OCI-LY7 (cell line): ENCODE measurements at regions not wholly inside any gene's neighbourhood (a gene's known extent, or its start where the extent isn't known, plus 50 kb on each side); places are given as distances from the start of the nearest gene placed in this dataset.

ENCODE experiments used
- BruUV-seq: library from RNA; stranded (reverse); fragments of 400-500 nt; replicated peaks from 2 replicates; lab custom pipeline; 2021; lab: Mats Ljungman, UMichigan
- CTCF ChIA-PET: fragments of 300-600 bp; sonication (Branson Sonifier 250); formaldehyde crosslinking; loops from one replicate; lab custom pipeline; 2022; ENCODE audit warnings: antibody characterized with exemption; ENCODE audit not compliant: unreplicated experiment; lab: Charles Lee
- POLR2A ChIA-PET: fragments of 300-600 bp; sonication (Branson Sonifier 250); formaldehyde crosslinking; loops from one replicate; lab custom pipeline; 2022; ENCODE audit warnings: antibody characterized with exemption; lab: Charles Lee
- DNase-seq: peaks from one replicate; pipeline ENCODE4 v3.0.0-alpha.2; 2015; ENCODE audit warnings: low spot score
- H2AFZ ChIP-seq: fragments of 200-600 bp; sonication (generic), shearing (Covaris generic); 2 replicates; pipeline ENCODE4 v1.6.1; 2014; ENCODE audit warnings: mild to moderate bottlenecking, antibody characterized with exemption, low read length, moderate library complexity
- H3K27ac ChIP-seq: fragments of 200-600 bp; sonication (generic); 2 replicates; pipeline ENCODE4 v1.5.1; 2014; ENCODE audit warnings: mixed run types, low read depth, mild to moderate bottlenecking, moderate library complexity, low read length, inconsistent platforms; ENCODE audit not compliant: poor library complexity, severe bottlenecking
- H3K36me3 ChIP-seq: fragments of 200-600 bp; sonication (generic); 2 replicates; pipeline ENCODE4 v1.6.1; 2014; ENCODE audit warnings: mild to moderate bottlenecking, antibody characterized with exemption, low read length, moderate library complexity, mixed read lengths; ENCODE audit not compliant: insufficient read depth
- H3K4me1 ChIP-seq: fragments of 200-600 bp; sonication (generic); 2 replicates; pipeline ENCODE4 v1.5.1; 2014; ENCODE audit warnings: mild to moderate bottlenecking, low read length; ENCODE audit not compliant: insufficient read depth, poor library complexity, severe bottlenecking
- H3K4me2 ChIP-seq: fragments of 200-600 bp; sonication (generic); 2 replicates; pipeline ENCODE4 v1.6.1; 2014; ENCODE audit warnings: mild to moderate bottlenecking, low read length
- H3K4me3 ChIP-seq: fragments of 200-600 bp; sonication (generic); 2 replicates; pipeline ENCODE4 v1.5.1; 2014; ENCODE audit warnings: mild to moderate bottlenecking, low read depth, low read length; ENCODE audit not compliant: poor library complexity, severe bottlenecking
- H3K79me2 ChIP-seq: fragments of 200-600 bp; sonication (generic); 2 replicates; pipeline ENCODE4 v1.6.1; 2016; ENCODE audit warnings: low read depth, mild to moderate bottlenecking, low read length, moderate library complexity, mixed read lengths; ENCODE audit not compliant: insufficient read depth
- H3K9me2 ChIP-seq: fragments of 200-600 bp; sonication (generic); 2 replicates; pipeline ENCODE4 v1.6.1; 2016; ENCODE audit warnings: mild to moderate bottlenecking, low read length, mixed read lengths; ENCODE audit not compliant: insufficient read depth
- H3K9me3 ChIP-seq: fragments of 200-600 bp; sonication (generic); 2 replicates; pipeline ENCODE4 v1.6.1; 2014; ENCODE audit warnings: mild to moderate bottlenecking, mixed run types, low read length, mixed read lengths
- H4K20me1 ChIP-seq: fragments of 200-600 bp; sonication (generic); 2 replicates; pipeline ENCODE4 v1.6.1; 2014; ENCODE audit warnings: mild to moderate bottlenecking, antibody characterized with exemption, low read length, moderate library complexity, mixed read lengths; ENCODE audit not compliant: insufficient read depth
- CTCF ChIP-seq: fragments of 200-600 bp; sonication (generic); conservative IDR thresholded peaks from 2 replicates; pipeline ENCODE4 v1.5.1; 2014; ENCODE audit warnings: mild to moderate bottlenecking, antibody characterized with exemption, low read length, moderate library complexity, mixed read lengths
- EZH2phosphoT487 ChIP-seq: fragments of 200-600 bp; sonication (generic); IDR thresholded peaks from 2 replicates; pipeline ENCODE4 v1.6.1; 2018; ENCODE audit warnings: low read depth, borderline replicate concordance, mild to moderate bottlenecking, mixed run types, antibody characterized with exemption, low read length, moderate library complexity, mixed read lengths
- intact Hi-C: fragments of 100-400 bp; cut with micrococcal nuclease; formaldehyde crosslinking; loops from one replicate; pipeline ENCODE4 v1.10.0; 2022; ENCODE audit not compliant: unreplicated experiment

- Histone ChIP-seq H2AFZ (no peak overlapping the region), H3K9me2 (no peaks in the 10 kb centered on the region), H3K4me1 (no peaks in the 10 kb centered on the region), H3K27ac (no peak overlapping the region), H3K4me3 (no peak overlapping the region), H3K4me2 (no peak overlapping the region), H3K79me2 (no peaks in the 10 kb centered on the region), H3K36me3 (no peaks in the 10 kb centered on the region), H4K20me1 (no peaks in the 10 kb centered on the region), H3K9me3 (no peaks in the 10 kb centered on the region)
- intact Hi-C loops, result no loop called here
- no TSS peak for BruUV-seq
- no peak for DNase-seq
- TF ChIP-seq EZH2phosphoT487, result no peak
- TF ChIP-seq CTCF, result no peak
- CTCF ChIA-PET, result no interaction called here
- POLR2A ChIA-PET, result interaction anchor here (0.6 kb wide), 1 partner anchor 179 kb away, joined by 3 read pairs; no protein-coding TSS in a partner anchor
Measured at GRCh38 chr2:78145395-78145996, 623.3 kb upstream of the LRRTM4 start.

GRCh38 chr2:78145997-78146722 is 624.0 kb upstream of the LRRTM4 start:
- no peaks in the 10 kb centered on the region for H3K9me2 ChIP-seq
- BruUV-seq, result no TSS peak
- H3K4me2 ChIP-seq, result no peak overlapping the region
- no peak overlapping the region for H3K27ac ChIP-seq
- ChIA-PET POLR2A (interaction anchor here (0.6 to 0.8 kb wide), 2 partner anchors 20 to 1226 kb away, joined by 3 read pairs; no protein-coding TSS in a partner anchor), CTCF (no interaction called here)
- no peaks in the 10 kb centered on the region for H3K79me2 ChIP-seq
- no peaks in the 10 kb centered on the region for H3K36me3 ChIP-seq
- no peaks in the 10 kb centered on the region for H4K20me1 ChIP-seq
- no peak overlapping the region for H3K4me3 ChIP-seq
- no peaks in the 10 kb centered on the region for H3K9me3 ChIP-seq
- no peak for DNase-seq
- H2AFZ ChIP-seq, result no peak overlapping the region
- TF ChIP-seq CTCF (no peak), EZH2phosphoT487 (no peak)
- H3K4me1 ChIP-seq, result no peaks in the 10 kb centered on the region
- intact Hi-C loops, result no loop called here

- H3K79me2 ChIP-seq, result no peaks in the 10 kb centered on the region
- no peaks in the 10 kb centered on the region for H3K9me3 ChIP-seq
- H3K4me3 ChIP-seq, result no peak overlapping the region
- intact Hi-C loops, result no loop called here
- no peaks in the 10 kb centered on the region for H3K9me2 ChIP-seq
- no peak overlapping the region for H3K4me2 ChIP-seq
- no peak for DNase-seq
- no peaks in the 10 kb centered on the region for H3K4me1 ChIP-seq
- no peaks in the 10 kb centered on the region for H4K20me1 ChIP-seq
- H3K27ac ChIP-seq, result no peak overlapping the region
- TF ChIP-seq EZH2phosphoT487, result no peak
- no peak for TF ChIP-seq CTCF
- ChIA-PET POLR2A (interaction anchor here (0.6 kb wide), 2 partner anchors 85 to 113 kb away, joined by 3 to 7 read pairs; no protein-coding TSS in a partner anchor), CTCF (no interaction called here)
- H2AFZ ChIP-seq, result no peak overlapping the region
- no peaks in the 10 kb centered on the region for H3K36me3 ChIP-seq
- no TSS peak for BruUV-seq
Measured at GRCh38 chr2:78147466-78147865, 625.3 kb upstream of the LRRTM4 start.
